Activated CD4-positive, alpha-beta memory T cell treated with anti-CD3 and anti-CD28 coated beads, Interleukin-2, amount 10 ng/mL, durations not matched to agents 7 days and 5 days (primary cell): ENCODE measurements at regions not wholly inside any gene's neighbourhood (a gene's known extent, or its start where the extent isn't known, plus 50 kb on each side); places are given as distances from the start of the nearest gene placed in this dataset.

Source experiments
- CTCF ChIA-PET: fragments of 350-600 bp; sonication (Branson Sonifier 250); formaldehyde crosslinking; loops from one replicate; lab custom pipeline; 2021; ENCODE audit warnings: antibody characterized with exemption, inconsistent platforms; lab: Charles Lee
- POLR2A ChIA-PET: fragments of 350-600 bp; sonication (Branson Sonifier 250); formaldehyde crosslinking; loops from one replicate; lab custom pipeline; 2021; ENCODE audit warnings: antibody characterized with exemption; lab: Charles Lee
- DNase-seq: peaks from one replicate; pipeline ENCODE4 v3.0.0-alpha.2; 2020
- H3K27ac Mint-ChIP-seq: one replicate; pipeline ENCODE4 v1.8.0; 2021; ENCODE audit warnings: mild to moderate bottlenecking, mixed read lengths
- H3K27me3 Mint-ChIP-seq: one replicate; pipeline ENCODE4 v1.8.0; 2021; ENCODE audit warnings: mixed read lengths
- H3K36me3 Mint-ChIP-seq: one replicate; pipeline ENCODE4 v1.8.0; 2021; ENCODE audit warnings: low read depth, mixed read lengths
- H3K4me1 Mint-ChIP-seq: one replicate; pipeline ENCODE4 v1.8.0; 2021; ENCODE audit warnings: mixed read lengths
- H3K4me3 Mint-ChIP-seq: one replicate; pipeline ENCODE4 v1.8.0; 2021; ENCODE audit warnings: mild to moderate bottlenecking, mixed read lengths
- H3K9me3 Mint-ChIP-seq: one replicate; pipeline ENCODE4 v1.8.0; 2021; ENCODE audit warnings: mixed read lengths

- Mint-ChIP-seq H3K36me3 (no peaks in the 10 kb centered on the region), H3K4me3 (no peak overlapping the region), H3K4me1 (no peaks in the 10 kb centered on the region), H3K27ac (no peak overlapping the region), H3K27me3 (no peaks in the 10 kb centered on the region), H3K9me3 (peaks cover 2% of the 10 kb centered on the region)
- ChIA-PET POLR2A (no interaction called here), CTCF (no interaction called here)
- DNase-seq, result no peak
Observed at GRCh38 chr18:24972577-24972976, 379.4 kb downstream of the ZNF521 start.

GRCh38 chr18:24974431-24974830 is 377.5 kb downstream of the ZNF521 start:
- POLR2A ChIA-PET, result no interaction called here

GRCh38 chr18:24975496-24976372 is 376.2 kb downstream of the ZNF521 start:
- Mint-ChIP-seq H3K4me1 (no peaks in the 10 kb centered on the region), H3K36me3 (no peaks in the 10 kb centered on the region), H3K4me3 (no peak overlapping the region), H3K27me3 (no peaks in the 10 kb centered on the region), H3K27ac (no peak overlapping the region), H3K9me3 (no peaks in the 10 kb centered on the region)
- ChIA-PET POLR2A (no interaction called here), CTCF (no interaction called here)
- DNase-seq, result no peak

More at GRCh38 chr18:24974431-24974830, 377.5 kb downstream of the ZNF521 start:
- no peak overlapping the region for H3K4me3 Mint-ChIP-seq
- CTCF ChIA-PET, result no interaction called here
- H3K27me3 Mint-ChIP-seq, result no peaks in the 10 kb centered on the region
- H3K27ac Mint-ChIP-seq, result no peak overlapping the region
- H3K4me1 Mint-ChIP-seq, result no peaks in the 10 kb centered on the region
- H3K9me3 Mint-ChIP-seq, result no peaks in the 10 kb centered on the region
- DNase-seq, result no peak
- H3K36me3 Mint-ChIP-seq, result no peaks in the 10 kb centered on the region

- POLR2A ChIA-PET, result no interaction called here
- CTCF ChIA-PET, result no interaction called here
Observed at GRCh38 chr18:24976502-24976901, 375.5 kb downstream of the ZNF521 start.

GRCh38 chr18:24979235-24979634 is 372.7 kb downstream of the ZNF521 start:
- Mint-ChIP-seq H3K4me3 (no peak overlapping the region), H3K27me3 (no peaks in the 10 kb centered on the region), H3K36me3 (no peaks in the 10 kb centered on the region), H3K9me3 (no peaks in the 10 kb centered on the region), H3K4me1 (no peaks in the 10 kb centered on the region), H3K27ac (no peak overlapping the region)
- ChIA-PET CTCF (no interaction called here), POLR2A (no interaction called here)
- DNase-seq, result no peak

More at GRCh38 chr18:24976502-24976901, 375.5 kb downstream of the ZNF521 start:
- no peak for DNase-seq
- Mint-ChIP-seq H3K4me3 (no peak overlapping the region), H3K9me3 (no peaks in the 10 kb centered on the region), H3K27me3 (no peaks in the 10 kb centered on the region), H3K4me1 (no peaks in the 10 kb centered on the region), H3K36me3 (no peaks in the 10 kb centered on the region), H3K27ac (no peak overlapping the region)

GRCh38 chr18:24982831-24983230 is 369.1 kb downstream of the ZNF521 start:
- no peak for DNase-seq
- Mint-ChIP-seq H3K4me3 (no peak overlapping the region), H3K36me3 (no peaks in the 10 kb centered on the region), H3K27me3 (no peaks in the 10 kb centered on the region), H3K4me1 (no peaks in the 10 kb centered on the region), H3K27ac (no peak overlapping the region), H3K9me3 (no peaks in the 10 kb centered on the region)
- ChIA-PET CTCF (no interaction called here), POLR2A (no interaction called here)

GRCh38 chr18:24983566-24984139 is 368.3 kb downstream of the ZNF521 start:
- no peak overlapping the region for H3K27ac Mint-ChIP-seq

GRCh38 chr18:24985586-24985985 is 366.4 kb downstream of the ZNF521 start:
- H3K4me1 Mint-ChIP-seq, result no peaks in the 10 kb centered on the region
- no peaks in the 10 kb centered on the region for H3K27me3 Mint-ChIP-seq
- POLR2A ChIA-PET, result no interaction called here
- CTCF ChIA-PET, result no interaction called here
- H3K36me3 Mint-ChIP-seq, result no peaks in the 10 kb centered on the region
- H3K9me3 Mint-ChIP-seq, result peaks cover 2% of the 10 kb centered on the region
- no peak overlapping the region for H3K27ac Mint-ChIP-seq
- H3K4me3 Mint-ChIP-seq, result no peak overlapping the region
- DNase-seq, result no peak

More at GRCh38 chr18:24983566-24984139, 368.3 kb downstream of the ZNF521 start:
- no peak for DNase-seq
- no peaks in the 10 kb centered on the region for H3K4me1 Mint-ChIP-seq
- no peaks in the 10 kb centered on the region for H3K36me3 Mint-ChIP-seq
- POLR2A ChIA-PET, result no interaction called here
- H3K9me3 Mint-ChIP-seq, result no peaks in the 10 kb centered on the region
- H3K27me3 Mint-ChIP-seq, result no peaks in the 10 kb centered on the region
- CTCF ChIA-PET, result no interaction called here
- no peak overlapping the region for H3K4me3 Mint-ChIP-seq

GRCh38 chr18:24986666-24987302 is 365.2 kb downstream of the ZNF521 start:
- Mint-ChIP-seq H3K9me3 (peaks cover 4% of the 10 kb centered on the region), H3K4me1 (no peaks in the 10 kb centered on the region), H3K4me3 (no peak overlapping the region), H3K36me3 (no peaks in the 10 kb centered on the region), H3K27ac (no peak overlapping the region), H3K27me3 (no peaks in the 10 kb centered on the region)
- POLR2A ChIA-PET, result no interaction called here
- CTCF ChIA-PET, result no interaction called here
- DNase-seq, result no peak

GRCh38 chr18:24987303-24988252 is 364.4 kb downstream of the ZNF521 start:
- no peak overlapping the region for H3K27ac Mint-ChIP-seq
- peaks cover 5% of the 10 kb centered on the region for H3K9me3 Mint-ChIP-seq
- POLR2A ChIA-PET, result no interaction called here
- no peaks in the 10 kb centered on the region for H3K27me3 Mint-ChIP-seq
- DNase-seq, result no peak
- no peaks in the 10 kb centered on the region for H3K36me3 Mint-ChIP-seq
- H3K4me1 Mint-ChIP-seq, result no peaks in the 10 kb centered on the region
- CTCF ChIA-PET, result no interaction called here
- H3K4me3 Mint-ChIP-seq, result no peak overlapping the region

GRCh38 chr18:24988253-24988840 is 363.6 kb downstream of the ZNF521 start:
- POLR2A ChIA-PET, result no interaction called here
- Mint-ChIP-seq H3K4me3 (no peak overlapping the region), H3K4me1 (no peaks in the 10 kb centered on the region), H3K27me3 (no peaks in the 10 kb centered on the region), H3K36me3 (no peaks in the 10 kb centered on the region), H3K27ac (no peak overlapping the region), H3K9me3 (peaks cover 5% of the 10 kb centered on the region)
- CTCF ChIA-PET, result no interaction called here
- DNase-seq, result no peak

- CTCF ChIA-PET, result no interaction called here
Observed at GRCh38 chr18:24989760-24990593, 362.0 kb downstream of the ZNF521 start.

More at GRCh38 chr18:24989760-24990593, 362.0 kb downstream of the ZNF521 start:
- Mint-ChIP-seq H3K4me1 (no peaks in the 10 kb centered on the region), H3K27me3 (no peaks in the 10 kb centered on the region), H3K36me3 (no peaks in the 10 kb centered on the region), H3K27ac (no peak overlapping the region), H3K4me3 (no peak overlapping the region), H3K9me3 (peaks cover 5% of the 10 kb centered on the region)
- DNase-seq, result no peak
- POLR2A ChIA-PET, result no interaction called here
